AG20443 (cell line): ENCODE measurements at regions not wholly inside any gene's neighbourhood (a gene's known extent, or its start where the extent isn't known, plus 50 kb on each side); places are given as distances from the start of the nearest gene placed in this dataset.

ENCODE experiments used
- DNase-seq: peaks from one replicate; pipeline ENCODE4 v3.0.0; 2012; ENCODE audit warnings: low spot score, mixed read lengths

- peak; percentile 41 for DNase-seq
Observed at GRCh38 chr11:129324533-129325175, 51.0 kb upstream of the BARX2 start.

GRCh38 chr11:129323896-129324502 lies 51.6 kb upstream of the BARX2 start:
- peak; percentile 70 for DNase-seq

- no peak for DNase-seq
Observed at GRCh38 chr11:129322941-129323340, 52.7 kb upstream of the BARX2 start.

- DNase-seq, result no peak
Observed at GRCh38 chr11:129321076-129321475, 54.6 kb upstream of the BARX2 start.

GRCh38 chr11:129320494-129320893 lies 55.2 kb upstream of the BARX2 start:
- no peak for DNase-seq

- no peak for DNase-seq
Observed at GRCh38 chr11:129319751-129320150, 55.9 kb upstream of the BARX2 start.

GRCh38 chr11:129319201-129319600 lies 56.4 kb upstream of the BARX2 start:
- no peak for DNase-seq

- no peak for DNase-seq
Observed at GRCh38 chr11:129317571-129317970, 58.1 kb upstream of the BARX2 start.

GRCh38 chr11:129316781-129317180 lies 58.9 kb upstream of the BARX2 start:
- no peak for DNase-seq

GRCh38 chr11:129315781-129316579 lies 59.7 kb upstream of the BARX2 start:
- DNase-seq, result no peak

- DNase-seq, result no peak
Observed at GRCh38 chr11:129314371-129314770, 61.3 kb upstream of the BARX2 start.

- DNase-seq, result peak; percentile 32
Observed at GRCh38 chr11:129313541-129314297, 61.9 kb upstream of the BARX2 start.

GRCh38 chr11:129312730-129313503 lies 62.7 kb upstream of the BARX2 start:
- no peak for DNase-seq

GRCh38 chr11:129308241-129308865 lies 67.3 kb upstream of the BARX2 start:
- DNase-seq, result no peak

GRCh38 chr11:129307162-129307561 lies 68.5 kb upstream of the BARX2 start:
- DNase-seq, result no peak

- no peak for DNase-seq
Observed at GRCh38 chr11:129302386-129303101, 73.1 kb upstream of the BARX2 start.

GRCh38 chr11:129300099-129300498 lies 75.5 kb upstream of the BARX2 start:
- no peak for DNase-seq

- no peak for DNase-seq
Observed at GRCh38 chr11:129298988-129299387, 76.7 kb upstream of the BARX2 start.

GRCh38 chr11:129295746-129296145 lies 79.9 kb upstream of the BARX2 start:
- DNase-seq, result no peak

- no peak for DNase-seq
Observed at GRCh38 chr11:129292771-129293170, 82.9 kb upstream of the BARX2 start.

GRCh38 chr11:129292092-129292491 lies 83.6 kb upstream of the BARX2 start:
- DNase-seq, result no peak
